CD14-positive monocyte (primary cell): ENCODE measurements at regions not wholly inside any gene's neighbourhood (a gene's known extent, or its start where the extent isn't known, plus 50 kb on each side); places are given as distances from the start of the nearest gene placed in this dataset.

ENCODE experiments used
- DNase-seq, 3 donors: peaks; one replicate each; pipeline ENCODE4 v3.0.0-alpha.2; 2011 to 2022
- H2AFZ ChIP-seq: 2 replicates; pipeline ENCODE4 v1.6.0; 2012; ENCODE audit warnings: mild to moderate bottlenecking, low read depth, low read length, inconsistent platforms; ENCODE audit not compliant: insufficient read depth, poor library complexity, severe bottlenecking
- H3K27ac ChIP-seq, 2 donors: 1 replicate in 1 of 2; 2 replicates in 1 of 2; pipeline ENCODE4 v1.5.1; 2012 to 2013; ENCODE audit warnings: low read length in 2 of 2, control low read depth in 1 of 2, inconsistent platforms in 1 of 2, low read depth in 1 of 2, mild to moderate bottlenecking in 1 of 2
- H3K27me3 ChIP-seq, 2 donors: one replicate each; pipeline versions ENCODE4 v1.6.0 to v1.6.1; 2011 to 2013; ENCODE audit warnings: low read length in 2 of 2; ENCODE audit not compliant: control insufficient read depth in 2 of 2, insufficient read depth in 2 of 2
- H3K36me3 ChIP-seq, 2 donors: replicated peaks in 1 of 2; 1 replicate in 1 of 2; 2 replicates in 1 of 2; pipeline versions ENCODE4 v1.5.1 to v1.6.1; 2012 to 2013; ENCODE audit warnings: low read length in 2 of 2, control low read depth in 1 of 2, inconsistent platforms in 1 of 2, mild to moderate bottlenecking in 1 of 2; ENCODE audit not compliant: insufficient read depth in 2 of 2, control insufficient read depth in 1 of 2
- H3K4me1 ChIP-seq, 2 donors: 1 replicate in 1 of 2; 2 replicates in 1 of 2; pipeline versions ENCODE4 v1.5.1 to v1.6.1; 2012 to 2013; ENCODE audit warnings: low read length in 2 of 2, control low read depth in 1 of 2, inconsistent platforms in 1 of 2, mild to moderate bottlenecking in 1 of 2, moderate library complexity in 1 of 2; ENCODE audit not compliant: insufficient read depth in 2 of 2, control insufficient read depth in 1 of 2
- H3K4me2 ChIP-seq: replicated peaks from 2 replicates; pipeline ENCODE3; 2012; ENCODE audit warnings: low read length, moderate library complexity, mild to moderate bottlenecking; ENCODE audit not compliant: poor library complexity, severe bottlenecking; ENCODE audit errors: extremely low read depth
- H3K4me3 ChIP-seq, 3 experiments: fragments of 200-600 bp in 1 of 3; sonication (generic) in 1 of 3; replicated peaks in 1 of 3; 1 replicate in 2 of 3; 2 replicates in 1 of 3; pipeline ENCODE4 v1.5.1; 2011 to 2013; ENCODE audit warnings: low read length in 3 of 3, mild to moderate bottlenecking in 3 of 3, control low read depth in 2 of 3, low read depth in 2 of 3, inconsistent platforms in 1 of 3, moderate library complexity in 1 of 3
- H3K79me2 ChIP-seq: 2 replicates; pipeline ENCODE4 v1.6.0; 2012; ENCODE audit warnings: mild to moderate bottlenecking, control low read depth, inconsistent platforms, low read length, moderate library complexity; ENCODE audit not compliant: insufficient read depth
- H3K9ac ChIP-seq: 2 replicates; pipeline ENCODE4 v1.6.0; 2017; ENCODE audit warnings: low read length, mild to moderate bottlenecking; ENCODE audit not compliant: insufficient read depth, poor library complexity, severe bottlenecking
- H3K9me3 ChIP-seq, 2 donors: replicated peaks in 1 of 2; 1 replicate in 1 of 2; 2 replicates in 1 of 2; pipeline versions ENCODE4 v1.5.1 to v1.6.1; 2012 to 2013; ENCODE audit warnings: low read length in 2 of 2, control low read depth in 1 of 2; ENCODE audit not compliant: control insufficient read depth in 1 of 2, insufficient read depth in 1 of 2
- H4K20me1 ChIP-seq: 2 replicates; pipeline ENCODE4 v1.6.0; 2012; ENCODE audit warnings: mild to moderate bottlenecking, low read length, control low read depth, moderate library complexity; ENCODE audit not compliant: insufficient read depth
- H3K27ac Mint-ChIP-seq, 7 donors: one replicate each; pipeline ENCODE4 v1.8.0; 2020; ENCODE audit warnings: mild to moderate bottlenecking in 7 of 7, mixed read lengths in 7 of 7, moderate library complexity in 6 of 7, inconsistent platforms in 2 of 7
- H3K27me3 Mint-ChIP-seq, 3 donors: one replicate each; pipeline ENCODE4 v1.8.0; 2021 to 2022; ENCODE audit warnings: low read depth in 3 of 3, mild to moderate bottlenecking in 3 of 3, mixed read lengths in 3 of 3, moderate library complexity in 3 of 3, inconsistent platforms in 1 of 3
- H3K36me3 Mint-ChIP-seq, 2 donors: one replicate each; pipeline ENCODE4 v1.8.0; 2020; ENCODE audit warnings: mixed read lengths in 2 of 2, inconsistent platforms in 1 of 2, mild to moderate bottlenecking in 1 of 2
- H3K4me1 Mint-ChIP-seq: one replicate; pipeline ENCODE4 v1.8.0; 2020; ENCODE audit warnings: mild to moderate bottlenecking, mixed read lengths
- H3K4me3 Mint-ChIP-seq, 2 donors: one replicate each; pipeline ENCODE4 v1.8.0; 2020; ENCODE audit warnings: mild to moderate bottlenecking in 2 of 2, mixed read lengths in 2 of 2, moderate library complexity in 1 of 2
- H3K9me3 Mint-ChIP-seq, 7 donors: one replicate each; pipeline ENCODE4 v1.8.0; 2020 to 2022; ENCODE audit warnings: mixed read lengths in 7 of 7, mild to moderate bottlenecking in 6 of 7, moderate library complexity in 6 of 7, inconsistent platforms in 2 of 7
- WGBS: methylation state at CpG from one replicate; pipeline ENCODE4 v1.1.5; 2013; ENCODE audit warnings: missing lambda C conversion rate; ENCODE audit not compliant: insufficient coverage; 5-methylcytosine and 5-hydroxymethylcytosine counted together
- intact Hi-C, 2 donors: fragments of 100-400 bp; cut with micrococcal nuclease; formaldehyde crosslinking; loops; one replicate each; pipeline versions ENCODE4 v1.15.0 to v1.15.1; 2023
- TF ChIP-seq, protein P1 (sequence below): fragments of 200-600 bp; IDR thresholded peaks from one replicate; pipeline ENCODE4 v1.8.0; 2022; ENCODE audit warnings: antibody characterized with exemption, mild to moderate bottlenecking

DNA sequence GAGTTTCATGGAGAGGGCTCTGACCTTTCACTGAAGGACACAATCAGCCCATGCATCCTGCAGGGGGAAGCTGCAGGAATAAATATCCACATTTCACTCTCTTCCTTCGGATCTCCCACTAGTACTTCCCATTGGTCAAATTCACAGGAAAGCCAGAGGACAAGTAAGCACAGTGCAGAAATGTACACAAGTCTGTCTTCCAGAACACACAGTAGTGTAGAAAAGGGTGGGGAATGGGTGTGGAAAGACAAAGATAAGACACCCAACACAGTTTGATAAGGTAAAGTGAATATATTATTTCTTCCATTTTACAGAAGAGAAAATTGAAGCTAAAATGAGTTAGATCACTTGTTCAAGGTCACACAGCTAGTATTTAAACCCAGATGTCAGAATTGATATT is 81.1 kb upstream of the PCDH19 start:
- Histone ChIP-seq H3K4me2 (no peak overlapping the region), H3K36me3 (no peaks in the 10 kb centered on the region), H4K20me1 (no peaks in the 10 kb centered on the region), H2AFZ (no peak overlapping the region), H3K9me3 (no peaks in the 10 kb centered on the region), H3K79me2 (no peaks in the 10 kb centered on the region), H3K27ac (no peak overlapping the region), H3K27me3 (no peaks in the 10 kb centered on the region), H3K4me1 (no peaks in the 10 kb centered on the region), H3K9ac (no peak overlapping the region), H3K4me3 (no peak overlapping the region)
- peak overlapping the region in 1 of 7 donors; percentile 6 for H3K27ac Mint-ChIP-seq
- no peak overlapping the region for H3K4me3 Mint-ChIP-seq
- peaks cover 0 to 2% (median 0%) of the 10 kb centered on the region in 7 donors for H3K9me3 Mint-ChIP-seq
- no CpG with 5 or more reads among the region's 1 CpG for WGBS
- TF ChIP-seq, protein P1, sequence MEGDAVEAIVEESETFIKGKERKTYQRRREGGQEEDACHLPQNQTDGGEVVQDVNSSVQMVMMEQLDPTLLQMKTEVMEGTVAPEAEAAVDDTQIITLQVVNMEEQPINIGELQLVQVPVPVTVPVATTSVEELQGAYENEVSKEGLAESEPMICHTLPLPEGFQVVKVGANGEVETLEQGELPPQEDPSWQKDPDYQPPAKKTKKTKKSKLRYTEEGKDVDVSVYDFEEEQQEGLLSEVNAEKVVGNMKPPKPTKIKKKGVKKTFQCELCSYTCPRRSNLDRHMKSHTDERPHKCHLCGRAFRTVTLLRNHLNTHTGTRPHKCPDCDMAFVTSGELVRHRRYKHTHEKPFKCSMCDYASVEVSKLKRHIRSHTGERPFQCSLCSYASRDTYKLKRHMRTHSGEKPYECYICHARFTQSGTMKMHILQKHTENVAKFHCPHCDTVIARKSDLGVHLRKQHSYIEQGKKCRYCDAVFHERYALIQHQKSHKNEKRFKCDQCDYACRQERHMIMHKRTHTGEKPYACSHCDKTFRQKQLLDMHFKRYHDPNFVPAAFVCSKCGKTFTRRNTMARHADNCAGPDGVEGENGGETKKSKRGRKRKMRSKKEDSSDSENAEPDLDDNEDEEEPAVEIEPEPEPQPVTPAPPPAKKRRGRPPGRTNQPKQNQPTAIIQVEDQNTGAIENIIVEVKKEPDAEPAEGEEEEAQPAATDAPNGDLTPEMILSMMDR: no peak
- no peak for DNase-seq
- H3K27me3 Mint-ChIP-seq: peaks cover 0 to 4% (median 2%) of the 10 kb centered on the region in 3 donors
- H3K36me3 Mint-ChIP-seq: no peaks in the 10 kb centered on the region
- intact Hi-C loops: no loop called here
- H3K4me1 Mint-ChIP-seq: no peaks in the 10 kb centered on the region

DNA sequence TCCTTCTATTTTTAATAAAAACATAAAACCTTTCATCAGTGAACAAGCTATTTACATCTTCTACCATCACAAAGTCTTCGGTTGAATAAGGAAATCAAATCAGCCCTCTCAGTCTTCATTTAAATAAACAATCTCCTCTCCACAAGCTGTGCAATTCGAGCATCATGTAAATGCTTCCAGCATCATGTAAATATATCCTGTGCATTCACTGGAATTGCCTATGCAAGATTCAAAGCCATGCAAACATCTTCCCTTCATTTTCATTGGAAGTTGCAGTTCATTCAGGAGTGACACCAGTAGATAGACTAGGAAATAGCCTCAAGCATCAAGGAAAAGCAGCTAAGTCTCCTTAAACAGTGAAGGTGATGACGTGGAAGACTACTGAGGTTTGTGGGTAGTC is 77.7 kb upstream of the PCDH19 start:
- Mint-ChIP-seq H3K9me3 (peaks cover 0 to 2% (median 0%) of the 10 kb centered on the region in 7 donors), H3K4me1 (no peaks in the 10 kb centered on the region), H3K4me3 (no peak overlapping the region), H3K27ac (no peak overlapping the region), H3K36me3 (no peaks in the 10 kb centered on the region), H3K27me3 (peaks cover 0 to 9% (median 0%) of the 10 kb centered on the region in 3 donors)
- WGBS: 75% methylated on average over 1 of the region's 3 CpGs
- H3K36me3 ChIP-seq: no peaks in the 10 kb centered on the region
- H3K27ac ChIP-seq: no peak overlapping the region
- H3K4me2 ChIP-seq: no peak overlapping the region
- TF ChIP-seq, protein P1: no peak
- intact Hi-C loops: no loop called here
- H3K9me3 ChIP-seq: no peaks in the 10 kb centered on the region
- H3K79me2 ChIP-seq: no peaks in the 10 kb centered on the region
- H4K20me1 ChIP-seq: no peaks in the 10 kb centered on the region
- no peaks in the 10 kb centered on the region for H3K4me1 ChIP-seq
- H3K27me3 ChIP-seq: no peaks in the 10 kb centered on the region
- DNase-seq: no peak
- no peak overlapping the region for H3K4me3 ChIP-seq
- H2AFZ ChIP-seq: no peak overlapping the region
- H3K9ac ChIP-seq: no peak overlapping the region
